ENCODE measurements at regions not wholly inside any gene's neighbourhood (a gene's known extent, or its start where the extent isn't known, plus 50 kb on each side); places are given as distances from the start of the nearest gene placed in this dataset.
A peak's percentile ranks its signal among the peaks of the same experiment; 100 is the strongest.
"Not testable (repeated sequence)": the region's sequence is repeated elsewhere in the genome, so short reads cannot be mapped to it uniquely, and the experiment has no call there.

GRCh38 chr6:78807655-78808355 is 59.5 kb upstream of the IRAK1BP1 start:
- H3K79me2 ChIP-seq (ENCODE audit: insufficient read depth, low read length); H3F3A ChIP-seq (ENCODE audit: insufficient read depth, low read length); H2AFZ ChIP-seq (ENCODE audit: low read length); H3K9me3 ChIP-seq (ENCODE audit: low read length); H3K27ac ChIP-seq (ENCODE audit: low read depth, low read length, poor library complexity, severe bottlenecking); H3K27me3 ChIP-seq (ENCODE audit: insufficient read depth, low read length); H3K4me3 ChIP-seq (ENCODE audit: low read depth, low read length, poor library complexity, severe bottlenecking); H3K36me3 ChIP-seq (ENCODE audit: insufficient read depth, low read length); H3K9ac ChIP-seq (ENCODE audit: low read length); H3K4me2 ChIP-seq (ENCODE audit: low read length); H4K20me1 ChIP-seq (ENCODE audit: insufficient read depth, low read length); H3K9me2 ChIP-seq (ENCODE audit: low read depth, low read length); H3K4me1 ChIP-seq (ENCODE audit: insufficient read depth, low read length, severe bottlenecking): not testable (repeated sequence)

- TF ChIP-seq EZH2 (IDR thresholded peaks at IDR 0.05; ENCODE audit: borderline replicate concordance, low read length), result no peak
- H3K4me2 ChIP-seq (ENCODE audit: low read length), result no peak overlapping the region
- no peaks in the 10 kb centered on the region for H3K9me2 ChIP-seq (ENCODE audit: low read depth, low read length)
- no peak overlapping the region for H3K9ac ChIP-seq (ENCODE audit: low read length)
- H3K27ac ChIP-seq (ENCODE audit: low read depth, low read length, poor library complexity, severe bottlenecking), result no peak overlapping the region
- no peaks in the 10 kb centered on the region for H3K79me2 ChIP-seq (ENCODE audit: insufficient read depth, low read length)
- no peaks in the 10 kb centered on the region for H3K9me3 ChIP-seq (ENCODE audit: low read length)
- no peaks in the 10 kb centered on the region for H3K36me3 ChIP-seq (ENCODE audit: insufficient read depth, low read length)
- no peaks in the 10 kb centered on the region for H3K27me3 ChIP-seq (ENCODE audit: insufficient read depth, low read length)
- H4K20me1 ChIP-seq (ENCODE audit: insufficient read depth, low read length), result no peaks in the 10 kb centered on the region
- H2AFZ ChIP-seq (ENCODE audit: low read length), result no peak overlapping the region
- H3K4me3 ChIP-seq (ENCODE audit: low read depth, low read length, poor library complexity, severe bottlenecking), result no peak overlapping the region
- no peaks in the 10 kb centered on the region for H3F3A ChIP-seq (ENCODE audit: insufficient read depth, low read length)
- no peaks in the 10 kb centered on the region for H3K4me1 ChIP-seq (ENCODE audit: insufficient read depth, low read length, severe bottlenecking)
Measured at GRCh38 chr6:78808356-78808891, 58.9 kb upstream of the IRAK1BP1 start.

- Histone ChIP-seq H3K9me2 (ENCODE audit: low read depth, low read length) (no peaks in the 10 kb centered on the region), H2AFZ (ENCODE audit: low read length) (no peak overlapping the region), H3K27me3 (ENCODE audit: insufficient read depth, low read length) (no peaks in the 10 kb centered on the region), H3K4me3 (ENCODE audit: low read depth, low read length, poor library complexity, severe bottlenecking) (no peak overlapping the region), H3K36me3 (ENCODE audit: insufficient read depth, low read length) (no peaks in the 10 kb centered on the region), H3K9ac (ENCODE audit: low read length) (no peak overlapping the region), H3K9me3 (ENCODE audit: low read length) (no peaks in the 10 kb centered on the region), H3K27ac (ENCODE audit: low read depth, low read length, poor library complexity, severe bottlenecking) (no peak overlapping the region), H3K79me2 (ENCODE audit: insufficient read depth, low read length) (no peaks in the 10 kb centered on the region), H4K20me1 (ENCODE audit: insufficient read depth, low read length) (no peaks in the 10 kb centered on the region), H3F3A (ENCODE audit: insufficient read depth, low read length) (no peaks in the 10 kb centered on the region), H3K4me2 (ENCODE audit: low read length) (no peak overlapping the region), H3K4me1 (ENCODE audit: insufficient read depth, low read length, severe bottlenecking) (no peaks in the 10 kb centered on the region)
- TF ChIP-seq EZH2 (IDR thresholded peaks at IDR 0.05; ENCODE audit: borderline replicate concordance, low read length) (no peak), CTCF (IDR thresholded peaks at IDR 0.05; ENCODE audit: low read length) (no peak)
Measured at GRCh38 chr6:78808933-78809332, 58.4 kb upstream of the IRAK1BP1 start.

GRCh38 chr6:78810146-78810545 is 57.2 kb upstream of the IRAK1BP1 start:
- Histone ChIP-seq H3K27me3 (ENCODE audit: insufficient read depth, low read length) (no peaks in the 10 kb centered on the region), H3K27ac (ENCODE audit: low read depth, low read length, poor library complexity, severe bottlenecking) (no peak overlapping the region), H2AFZ (ENCODE audit: low read length) (no peak overlapping the region), H3K79me2 (ENCODE audit: insufficient read depth, low read length) (no peaks in the 10 kb centered on the region), H4K20me1 (ENCODE audit: insufficient read depth, low read length) (no peaks in the 10 kb centered on the region), H3K4me2 (ENCODE audit: low read length) (no peak overlapping the region), H3K9me3 (ENCODE audit: low read length) (no peaks in the 10 kb centered on the region), H3K9ac (ENCODE audit: low read length) (no peak overlapping the region), H3K4me1 (ENCODE audit: insufficient read depth, low read length, severe bottlenecking) (no peaks in the 10 kb centered on the region), H3K36me3 (ENCODE audit: insufficient read depth, low read length) (no peaks in the 10 kb centered on the region), H3K4me3 (ENCODE audit: low read depth, low read length, poor library complexity, severe bottlenecking) (no peak overlapping the region), H3K9me2 (ENCODE audit: low read depth, low read length) (no peaks in the 10 kb centered on the region), H3F3A (ENCODE audit: insufficient read depth, low read length) (no peaks in the 10 kb centered on the region)
- TF ChIP-seq EZH2 (IDR thresholded peaks at IDR 0.05; ENCODE audit: borderline replicate concordance, low read length) (no peak), CTCF (IDR thresholded peaks at IDR 0.05; ENCODE audit: low read length) (peak; percentile 52; the same call in 1 of the 2 replicates)

Measured in OCI-LY1 (cell line).